ENCODE measurements at regions not wholly inside any gene's neighbourhood (a gene's known extent, or its start where the extent isn't known, plus 50 kb on each side); places are given as distances from the start of the nearest gene placed in this dataset.

DNA sequence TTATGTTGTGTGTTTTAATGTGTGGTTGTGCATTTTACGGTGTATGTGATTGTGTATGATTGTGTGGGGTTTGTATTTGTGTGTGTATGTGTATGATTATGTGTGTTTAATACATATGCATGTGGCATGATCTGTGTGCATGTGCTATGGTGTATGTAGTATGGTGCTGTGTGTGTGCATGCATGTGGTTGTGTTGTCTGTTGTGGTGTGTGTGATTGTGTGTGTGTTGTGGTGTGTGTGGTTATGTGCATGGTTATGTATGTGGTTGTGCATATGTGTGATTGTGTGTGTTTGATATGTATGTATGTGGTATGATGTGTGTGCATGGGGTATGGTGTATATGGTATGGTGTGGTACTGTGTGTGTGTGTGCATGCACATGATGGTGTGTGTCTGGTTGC, 148.1 kb upstream of the AGAP1 start:
- no peak overlapping the region for H3K4me2 ChIP-seq (ENCODE audit: insufficient read depth, low read length)
- H3K4me3 ChIP-seq (ENCODE audit: insufficient read depth, low read length): no peak overlapping the region
- H3K79me2 ChIP-seq (ENCODE audit: insufficient read depth, low read length): no peaks in the 10 kb centered on the region
- no peaks in the 10 kb centered on the region for H4K20me1 ChIP-seq (ENCODE audit: insufficient read depth, low read length)
- H3K9me3 ChIP-seq (ENCODE audit: low read depth, low read length): no peaks in the 10 kb centered on the region
- H3K27me3 ChIP-seq (ENCODE audit: insufficient read depth, low read length): no peaks in the 10 kb centered on the region
- no peak overlapping the region for H3K27ac ChIP-seq (ENCODE audit: low read depth, low read length)
- peaks cover 17% of the 10 kb centered on the region for H3K4me1 ChIP-seq (ENCODE audit: insufficient read depth, low read length)
- TF ChIP-seq, protein P1, sequence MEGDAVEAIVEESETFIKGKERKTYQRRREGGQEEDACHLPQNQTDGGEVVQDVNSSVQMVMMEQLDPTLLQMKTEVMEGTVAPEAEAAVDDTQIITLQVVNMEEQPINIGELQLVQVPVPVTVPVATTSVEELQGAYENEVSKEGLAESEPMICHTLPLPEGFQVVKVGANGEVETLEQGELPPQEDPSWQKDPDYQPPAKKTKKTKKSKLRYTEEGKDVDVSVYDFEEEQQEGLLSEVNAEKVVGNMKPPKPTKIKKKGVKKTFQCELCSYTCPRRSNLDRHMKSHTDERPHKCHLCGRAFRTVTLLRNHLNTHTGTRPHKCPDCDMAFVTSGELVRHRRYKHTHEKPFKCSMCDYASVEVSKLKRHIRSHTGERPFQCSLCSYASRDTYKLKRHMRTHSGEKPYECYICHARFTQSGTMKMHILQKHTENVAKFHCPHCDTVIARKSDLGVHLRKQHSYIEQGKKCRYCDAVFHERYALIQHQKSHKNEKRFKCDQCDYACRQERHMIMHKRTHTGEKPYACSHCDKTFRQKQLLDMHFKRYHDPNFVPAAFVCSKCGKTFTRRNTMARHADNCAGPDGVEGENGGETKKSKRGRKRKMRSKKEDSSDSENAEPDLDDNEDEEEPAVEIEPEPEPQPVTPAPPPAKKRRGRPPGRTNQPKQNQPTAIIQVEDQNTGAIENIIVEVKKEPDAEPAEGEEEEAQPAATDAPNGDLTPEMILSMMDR (IDR thresholded peaks at IDR 0.05; ENCODE audit: extremely low read depth, low read depth, low read length): no peak
- H2AFZ ChIP-seq (ENCODE audit: low read length): no peak overlapping the region
- DNase-seq (ENCODE audit: insufficient read length, low spot score, missing footprints): no peak
- no peaks in the 10 kb centered on the region for H3K36me3 ChIP-seq (ENCODE audit: insufficient read depth, low read length)

DNA sequence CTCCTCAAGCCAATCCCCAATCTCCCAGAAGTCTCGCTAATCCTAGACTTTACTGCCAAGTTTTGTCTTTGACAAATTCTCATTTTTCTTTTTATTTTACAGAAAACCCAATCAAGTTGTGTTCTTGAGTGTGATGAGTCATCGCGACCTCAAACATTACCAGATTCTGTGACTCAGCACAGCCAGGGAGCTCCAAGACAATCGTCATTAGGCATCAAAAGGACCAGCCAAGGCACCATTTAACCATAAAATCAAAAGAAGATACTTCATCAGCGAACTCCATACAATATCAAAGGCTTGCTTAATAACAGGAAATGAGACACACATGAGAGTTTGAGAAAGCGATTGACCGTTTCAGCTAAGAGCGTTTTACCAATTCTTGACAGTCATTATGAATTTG, 146.2 kb upstream of the AGAP1 start:
- TF ChIP-seq, protein P1 (IDR thresholded peaks at IDR 0.05; ENCODE audit: extremely low read depth, low read depth, low read length): no peak
- H3K4me3 ChIP-seq (ENCODE audit: insufficient read depth, low read length): no peak overlapping the region
- H3K4me1 ChIP-seq (ENCODE audit: insufficient read depth, low read length): peaks cover 17% of the 10 kb centered on the region
- no peaks in the 10 kb centered on the region for H3K36me3 ChIP-seq (ENCODE audit: insufficient read depth, low read length)
- peak overlapping the region; percentile 30 for H3K27ac ChIP-seq (ENCODE audit: low read depth, low read length)
- no peak overlapping the region for H2AFZ ChIP-seq (ENCODE audit: low read length)
- no peaks in the 10 kb centered on the region for H3K79me2 ChIP-seq (ENCODE audit: insufficient read depth, low read length)
- H3K9me3 ChIP-seq (ENCODE audit: low read depth, low read length): no peaks in the 10 kb centered on the region
- no peaks in the 10 kb centered on the region for H4K20me1 ChIP-seq (ENCODE audit: insufficient read depth, low read length)
- no peaks in the 10 kb centered on the region for H3K27me3 ChIP-seq (ENCODE audit: insufficient read depth, low read length)
- peak overlapping the region; percentile 33 for H3K4me2 ChIP-seq (ENCODE audit: insufficient read depth, low read length)
- DNase-seq (ENCODE audit: insufficient read length, low spot score, missing footprints): peak; percentile 95

DNA sequence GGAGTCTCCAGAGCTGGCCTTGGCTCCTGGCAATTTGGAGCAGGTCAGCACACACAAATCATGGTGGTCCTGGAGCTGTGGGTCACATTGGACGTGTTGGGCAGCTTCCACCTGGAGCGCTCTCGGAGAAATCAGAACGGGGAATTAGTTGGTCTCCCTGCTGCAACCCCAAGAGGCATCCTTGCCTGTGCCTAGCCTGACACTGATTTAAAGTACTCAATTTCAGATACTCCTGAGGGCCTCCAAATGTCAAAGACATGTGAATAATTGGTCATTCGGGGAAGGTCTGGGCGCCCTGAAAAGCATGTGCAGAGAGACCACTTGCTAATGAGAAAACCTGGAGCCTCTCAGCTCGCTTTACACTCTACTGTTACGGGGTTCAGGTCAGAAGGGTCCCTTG, 145.5 kb upstream of the AGAP1 start:
- Histone ChIP-seq H3K79me2 (ENCODE audit: insufficient read depth, low read length) (no peaks in the 10 kb centered on the region), H2AFZ (ENCODE audit: low read length) (no peak overlapping the region), H3K9me3 (ENCODE audit: low read depth, low read length) (no peaks in the 10 kb centered on the region), H3K4me2 (ENCODE audit: insufficient read depth, low read length) (no peak overlapping the region), H4K20me1 (ENCODE audit: insufficient read depth, low read length) (no peaks in the 10 kb centered on the region), H3K4me3 (ENCODE audit: insufficient read depth, low read length) (no peak overlapping the region), H3K27me3 (ENCODE audit: insufficient read depth, low read length) (no peaks in the 10 kb centered on the region), H3K36me3 (ENCODE audit: insufficient read depth, low read length) (no peaks in the 10 kb centered on the region), H3K4me1 (ENCODE audit: insufficient read depth, low read length) (peaks cover 13% of the 10 kb centered on the region), H3K27ac (ENCODE audit: low read depth, low read length) (no peak overlapping the region)
- DNase-seq (ENCODE audit: insufficient read length, low spot score, missing footprints): no peak
- TF ChIP-seq, protein P1 (IDR thresholded peaks at IDR 0.05; ENCODE audit: extremely low read depth, low read depth, low read length): no peak

DNA sequence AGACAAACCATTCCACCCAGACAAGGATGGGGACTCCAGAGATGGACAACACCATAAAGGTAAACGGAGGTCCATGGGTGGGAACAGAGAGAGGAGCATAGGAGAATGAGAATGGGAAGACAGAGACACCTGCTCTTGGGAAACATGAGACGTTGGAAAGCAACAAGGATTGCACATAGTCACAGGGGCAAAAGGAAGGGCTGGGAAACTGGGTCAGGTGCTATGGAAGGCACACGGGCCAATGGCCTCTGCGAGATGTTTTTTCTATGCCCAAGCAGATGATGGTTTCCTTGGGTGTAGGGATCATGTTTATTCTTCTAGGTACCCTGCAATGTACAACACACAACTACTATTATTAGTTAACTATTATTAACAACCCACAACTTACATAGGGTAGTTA, 143.6 kb upstream of the AGAP1 start:
- TF ChIP-seq, protein P1 (IDR thresholded peaks at IDR 0.05; ENCODE audit: extremely low read depth, low read depth, low read length): no peak
- DNase-seq (ENCODE audit: insufficient read length, low spot score, missing footprints): no peak
- Histone ChIP-seq H3K9me3 (ENCODE audit: low read depth, low read length) (no peaks in the 10 kb centered on the region), H3K4me2 (ENCODE audit: insufficient read depth, low read length) (no peak overlapping the region), H3K4me1 (ENCODE audit: insufficient read depth, low read length) (peaks cover 5% of the 10 kb centered on the region), H3K27ac (ENCODE audit: low read depth, low read length) (no peak overlapping the region), H3K79me2 (ENCODE audit: insufficient read depth, low read length) (no peaks in the 10 kb centered on the region), H4K20me1 (ENCODE audit: insufficient read depth, low read length) (no peaks in the 10 kb centered on the region), H3K36me3 (ENCODE audit: insufficient read depth, low read length) (no peaks in the 10 kb centered on the region), H3K27me3 (ENCODE audit: insufficient read depth, low read length) (no peaks in the 10 kb centered on the region), H2AFZ (ENCODE audit: low read length) (no peak overlapping the region), H3K4me3 (ENCODE audit: insufficient read depth, low read length) (no peak overlapping the region)
